ENCODE measurements at regions not wholly inside any gene's neighbourhood (a gene's known extent, or its start where the extent isn't known, plus 50 kb on each side); places are given as distances from the start of the nearest gene placed in this dataset.

DNA sequence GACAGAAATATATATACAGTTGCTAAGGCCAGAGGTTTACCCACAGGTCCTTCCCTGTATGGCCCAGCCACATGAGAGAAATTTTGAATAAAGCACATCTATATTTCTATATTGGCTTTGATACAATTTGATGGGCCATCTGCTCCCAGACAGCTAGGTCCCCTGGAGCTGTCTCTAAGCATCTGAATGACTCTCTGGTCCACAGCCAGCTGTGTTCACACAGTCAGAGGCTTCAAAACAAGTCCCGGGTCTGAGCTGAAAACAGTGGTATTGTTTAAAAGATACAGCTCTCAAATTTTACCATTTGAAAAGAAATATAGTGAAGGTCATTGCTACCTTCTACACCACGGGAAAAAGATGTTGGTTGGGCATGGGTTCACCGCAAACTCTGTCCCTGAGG lies 161.1 kb downstream of the SLC35B3 start:
- Histone ChIP-seq H3K27me3 (no peaks in the 10 kb centered on the region), H3K4me3 (no peak overlapping the region), H3K4me1 (no peaks in the 10 kb centered on the region), H3K9me3 (no peaks in the 10 kb centered on the region), H3K36me3 (no peaks in the 10 kb centered on the region), H3K27ac (no peak overlapping the region)
- intact Hi-C loops (cut with DNase I): no loop called here
- no peak for TF ChIP-seq POLR2A (IDR thresholded peaks at IDR 0.05)
- TF ChIP-seq, protein P1, sequence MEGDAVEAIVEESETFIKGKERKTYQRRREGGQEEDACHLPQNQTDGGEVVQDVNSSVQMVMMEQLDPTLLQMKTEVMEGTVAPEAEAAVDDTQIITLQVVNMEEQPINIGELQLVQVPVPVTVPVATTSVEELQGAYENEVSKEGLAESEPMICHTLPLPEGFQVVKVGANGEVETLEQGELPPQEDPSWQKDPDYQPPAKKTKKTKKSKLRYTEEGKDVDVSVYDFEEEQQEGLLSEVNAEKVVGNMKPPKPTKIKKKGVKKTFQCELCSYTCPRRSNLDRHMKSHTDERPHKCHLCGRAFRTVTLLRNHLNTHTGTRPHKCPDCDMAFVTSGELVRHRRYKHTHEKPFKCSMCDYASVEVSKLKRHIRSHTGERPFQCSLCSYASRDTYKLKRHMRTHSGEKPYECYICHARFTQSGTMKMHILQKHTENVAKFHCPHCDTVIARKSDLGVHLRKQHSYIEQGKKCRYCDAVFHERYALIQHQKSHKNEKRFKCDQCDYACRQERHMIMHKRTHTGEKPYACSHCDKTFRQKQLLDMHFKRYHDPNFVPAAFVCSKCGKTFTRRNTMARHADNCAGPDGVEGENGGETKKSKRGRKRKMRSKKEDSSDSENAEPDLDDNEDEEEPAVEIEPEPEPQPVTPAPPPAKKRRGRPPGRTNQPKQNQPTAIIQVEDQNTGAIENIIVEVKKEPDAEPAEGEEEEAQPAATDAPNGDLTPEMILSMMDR (IDR thresholded peaks at IDR 0.05): no peak
- no peak for TF ChIP-seq POLR2AphosphoS5 (IDR thresholded peaks at IDR 0.05)
- TF ChIP-seq EP300 (IDR thresholded peaks at IDR 0.05): no peak
- DNase-seq: no peak
- whole genome bisulfite sequencing, 2 donors: 73 to 75% methylated on average over 3 of the region's 3 CpGs

DNA sequence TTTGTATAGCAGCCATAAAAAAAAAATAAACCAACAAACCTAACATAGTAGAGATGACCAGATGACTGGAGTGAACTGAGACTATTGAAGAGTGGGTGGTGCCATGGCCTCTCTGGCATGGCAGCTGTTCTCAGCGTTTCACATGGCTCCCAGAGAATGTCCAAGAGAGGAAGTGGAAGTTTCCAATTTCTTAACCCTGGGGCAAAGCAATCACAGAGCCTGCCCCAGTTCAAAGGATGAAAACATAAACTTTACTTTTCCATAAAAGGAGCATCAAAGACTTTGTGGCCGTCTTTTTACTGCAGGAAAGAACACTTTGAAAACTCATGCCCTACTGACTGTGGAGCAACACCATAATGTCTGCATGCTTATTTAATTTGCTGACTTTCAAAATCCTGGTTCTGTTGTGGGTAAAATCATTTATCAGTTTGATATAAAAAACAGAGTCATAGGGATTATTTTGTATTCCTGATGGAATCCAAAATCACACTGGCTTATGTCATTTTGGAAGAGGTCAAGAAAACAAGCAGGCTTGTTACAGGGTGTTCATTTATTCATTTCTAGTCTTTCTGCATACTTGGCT lies 165.4 kb downstream of the SLC35B3 start:
- TF ChIP-seq, protein P1 (IDR thresholded peaks at IDR 0.05): no peak
- TF ChIP-seq POLR2A (IDR thresholded peaks at IDR 0.05) (no peak), POLR2AphosphoS5 (IDR thresholded peaks at IDR 0.05) (no peak), EP300 (IDR thresholded peaks at IDR 0.05) (no peak)
- Histone ChIP-seq H3K9me3 (no peaks in the 10 kb centered on the region), H3K27ac (no peak overlapping the region), H3K27me3 (no peaks in the 10 kb centered on the region), H3K4me3 (no peak overlapping the region), H3K36me3 (no peaks in the 10 kb centered on the region), H3K4me1 (no peaks in the 10 kb centered on the region)
- intact Hi-C loops (cut with DNase I): no loop called here
- DNase-seq: no peak
- 7 to 22% methylated on average over 2 of the region's 2 CpGs for WGBS, 2 donors

DNA sequence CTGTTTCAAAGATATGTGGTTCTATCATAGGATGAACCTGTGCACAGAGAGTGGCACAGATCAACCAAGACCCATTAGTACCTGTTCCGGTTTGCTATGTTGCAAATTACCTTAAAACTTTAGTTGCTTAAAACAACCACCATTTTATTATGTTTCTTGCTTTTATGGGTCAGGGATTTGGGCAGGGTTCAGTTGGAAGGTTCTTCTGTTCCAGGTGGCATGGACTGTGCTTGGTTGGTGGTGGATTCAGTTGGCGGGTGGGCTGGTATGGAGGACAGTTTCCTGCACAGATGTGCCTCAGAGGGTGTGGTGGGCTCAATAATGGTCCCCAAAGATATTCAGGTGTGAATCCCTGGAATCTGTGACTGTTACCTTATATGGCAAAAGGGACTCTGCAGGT lies 166.3 kb downstream of the SLC35B3 start:
- 66 to 95% methylated on average over 2 of the region's 2 CpGs for WGBS, 2 donors
- intact Hi-C loops (cut with DNase I): no loop called here
- Histone ChIP-seq H3K36me3 (no peaks in the 10 kb centered on the region), H3K4me1 (no peaks in the 10 kb centered on the region), H3K27ac (no peak overlapping the region), H3K27me3 (no peaks in the 10 kb centered on the region), H3K9me3 (no peaks in the 10 kb centered on the region), H3K4me3 (no peak overlapping the region)
- no peak for TF ChIP-seq POLR2AphosphoS5 (IDR thresholded peaks at IDR 0.05)
- DNase-seq: no peak

DNA sequence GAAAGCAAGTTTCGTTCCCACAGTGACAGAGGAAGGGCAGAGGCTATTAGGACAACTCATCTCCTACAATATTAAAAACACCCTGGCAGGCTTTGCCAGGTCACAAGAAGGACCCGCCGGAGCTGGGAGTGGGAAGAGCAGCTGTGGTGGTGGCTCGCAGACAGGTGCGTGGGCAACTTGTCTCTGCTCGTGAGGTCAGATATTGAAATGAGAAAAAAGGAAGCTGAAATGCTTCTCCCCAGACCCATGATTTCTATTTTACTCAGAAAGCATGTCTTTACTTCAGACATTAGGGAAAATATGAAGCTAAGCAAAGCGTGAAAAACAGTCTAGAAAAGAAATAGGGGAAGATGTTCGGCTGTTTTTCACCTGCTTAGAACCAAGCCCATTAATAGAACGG lies 166.3 kb upstream of the EEF1E1 start:
- no peaks in the 10 kb centered on the region for H3K27me3 ChIP-seq
- intact Hi-C loops (cut with DNase I): no loop called here
- no peak overlapping the region for H3K4me3 ChIP-seq

DNA sequence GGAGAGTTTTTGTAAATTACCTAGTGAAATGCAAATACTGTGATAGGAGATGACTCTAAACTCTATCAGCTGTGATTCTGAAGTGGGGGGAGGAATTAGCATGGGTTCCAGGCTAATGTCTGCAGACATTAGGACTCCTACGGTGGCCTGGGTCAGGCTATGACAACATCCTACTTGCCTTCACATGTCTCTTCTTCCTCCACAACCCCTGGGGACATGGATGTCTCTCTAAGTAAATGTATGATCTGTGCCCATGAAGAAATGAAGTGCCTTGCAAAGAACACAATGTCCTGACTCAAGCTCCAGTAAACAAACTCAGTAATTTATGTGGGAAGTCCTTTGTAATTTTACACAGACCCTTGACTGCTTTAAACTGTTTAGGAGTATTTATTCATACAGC lies 165.8 kb upstream of the EEF1E1 start:
- DNase-seq: no peak
- intact Hi-C loops (cut with DNase I): no loop called here
- H3K27me3 ChIP-seq: no peaks in the 10 kb centered on the region
- TF ChIP-seq, protein P1 (IDR thresholded peaks at IDR 0.05): no peak
- TF ChIP-seq EP300 (IDR thresholded peaks at IDR 0.05) (no peak), POLR2A (IDR thresholded peaks at IDR 0.05) (no peak), POLR2AphosphoS5 (IDR thresholded peaks at IDR 0.05) (no peak)
- no peak overlapping the region for H3K4me3 ChIP-seq
- no peaks in the 10 kb centered on the region for H3K9me3 ChIP-seq
- WGBS, 2 donors: 76 to 78% methylated on average over 1 of the region's 1 CpG
- H3K36me3 ChIP-seq: no peaks in the 10 kb centered on the region
- no peaks in the 10 kb centered on the region for H3K4me1 ChIP-seq
- H3K27ac ChIP-seq: no peak overlapping the region

More for the DNA sequence above, 166.3 kb upstream of the EEF1E1 start:
- Histone ChIP-seq H3K27ac (no peak overlapping the region), H3K36me3 (no peaks in the 10 kb centered on the region), H3K9me3 (no peaks in the 10 kb centered on the region), H3K4me1 (no peaks in the 10 kb centered on the region)
- no peak for TF ChIP-seq POLR2A (IDR thresholded peaks at IDR 0.05)
- no peak for DNase-seq
- WGBS, 2 donors: 85 to 93% methylated on average over 9 of the region's 9 CpGs

DNA sequence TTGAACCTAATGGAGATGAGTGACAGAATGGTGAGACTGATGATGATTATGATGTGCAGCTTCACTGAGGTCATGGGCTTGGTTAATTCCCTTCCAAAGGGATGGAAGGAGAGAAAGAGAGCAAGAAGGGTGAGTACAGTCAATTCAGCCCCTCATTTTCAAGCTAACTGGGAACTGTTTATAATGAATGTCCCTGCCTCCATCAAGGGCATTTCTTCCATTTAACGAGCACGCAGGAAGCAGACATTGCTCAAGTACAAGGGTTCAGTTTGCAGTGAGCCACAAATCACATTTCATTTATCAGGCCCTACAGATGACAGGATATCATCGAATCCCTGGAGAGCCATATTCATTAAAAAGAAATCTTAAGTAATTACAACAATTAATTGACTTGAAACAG lies 158.3 kb upstream of the EEF1E1 start:
- intact Hi-C loops (cut with DNase I): no loop called here
- Histone ChIP-seq H3K4me1 (no peaks in the 10 kb centered on the region), H3K4me3 (no peak overlapping the region), H3K9me3 (no peaks in the 10 kb centered on the region), H3K27me3 (no peaks in the 10 kb centered on the region), H3K36me3 (no peaks in the 10 kb centered on the region), H3K27ac (no peak overlapping the region)
- DNase-seq: no peak
- TF ChIP-seq POLR2A (IDR thresholded peaks at IDR 0.05): no peak
- TF ChIP-seq, protein P1 (IDR thresholded peaks at IDR 0.05): no peak
- no peak for TF ChIP-seq EP300 (IDR thresholded peaks at IDR 0.05)
- TF ChIP-seq POLR2AphosphoS5 (IDR thresholded peaks at IDR 0.05): no peak
- WGBS, 2 donors: 62 to 63% methylated on average over 3 of the region's 3 CpGs
